HepG2 (cell line): ENCODE measurements at regions not wholly inside any gene's neighbourhood (a gene's known extent, or its start where the extent isn't known, plus 50 kb on each side); places are given as distances from the start of the nearest gene placed in this dataset.

Experiments
- ATAC-seq: fragments of 200-7000 bp; cut with Tn5 transposase; 3 replicates; pipeline ENCODE4 v1.9.1; 2020; ENCODE audit warnings: mild to moderate bottlenecking, moderate library complexity
- BruUV-seq: library from RNA; stranded (reverse); fragments of 400-500 nt; replicated peaks from 2 replicates; lab custom pipeline; 2021; lab: Mats Ljungman, UMichigan
- CTCF ChIA-PET: fragments of 300-600 bp; formaldehyde crosslinking; extraction: SDS; loops from one replicate; lab custom pipeline; 2021; ENCODE audit warnings: low total read pairs, inconsistent platforms, low intra/inter-chr PET ratio; lab: Yijun Ruan, JAX
- POLR2A ChIA-PET: fragments of 350-600 bp; sonication (Branson Sonifier 250); formaldehyde crosslinking; loops from one replicate; lab custom pipeline; 2020; ENCODE audit warnings: antibody characterized with exemption, inconsistent platforms; lab: Yijun Ruan, JAX
- DNase-seq: peaks from one replicate; pipeline ENCODE4 v3.0.0-alpha.2; 2015; ENCODE audit warnings: low spot score
- FAIRE-seq: peaks from 3 replicates; lab custom pipeline; 2011; peaks lifted over from hg19 to GRCh38; lab: Jason Lieb, UNC
- H2AFZ ChIP-seq: one replicate; pipeline ENCODE4 v1.6.1; 2011; ENCODE audit warnings: low read length, inconsistent platforms
- H3K27ac ChIP-seq: fragments of 300-600 bp; 3 replicates; pipeline ENCODE4 v1.8.0; 2011; ENCODE audit warnings: mixed run types, mild to moderate bottlenecking, mixed read lengths, low read length, inconsistent platforms; ENCODE audit not compliant: insufficient read depth; ENCODE audit errors: extremely low read length
- H3K27me3 ChIP-seq, 2 experiments: fragments of 200-600 bp in 1 of 2; 2 replicates in 1 of 2; 3 replicates in 1 of 2; pipeline versions ENCODE4 v1.6.0 to v1.8.0; 2011; ENCODE audit warnings: low read length in 2 of 2, mild to moderate bottlenecking in 2 of 2, moderate library complexity in 2 of 2, inconsistent platforms in 1 of 2; ENCODE audit not compliant: insufficient read depth in 2 of 2, control insufficient read depth in 1 of 2
- H3K36me3 ChIP-seq, 2 experiments: fragments of 200-600 bp in 1 of 2; replicated peaks in 1 of 2; 2 replicates in 1 of 2; 3 replicates in 1 of 2; pipeline versions ENCODE4 v1.5.1 to v1.8.0; 2011; ENCODE audit warnings: low read length in 2 of 2, inconsistent platforms in 1 of 2; ENCODE audit not compliant: insufficient read depth in 2 of 2, control insufficient read depth in 1 of 2
- H3K4me1 ChIP-seq: 2 replicates; pipeline ENCODE4 v1.5.1; 2012; ENCODE audit warnings: low read length, inconsistent platforms; ENCODE audit not compliant: insufficient read depth
- H3K4me2 ChIP-seq: 2 replicates; pipeline ENCODE4 v1.6.0; 2011; ENCODE audit warnings: low read depth, low read length, inconsistent platforms
- H3K4me3 ChIP-seq, 3 experiments: fragments of 200-600 bp in 1 of 3; sonication (generic), shearing (Covaris generic) in 1 of 3; replicated peaks in 1 of 3; 2 replicates each; pipeline ENCODE4 v1.5.1; 2011 to 2016; ENCODE audit warnings: low read length in 3 of 3, inconsistent platforms in 2 of 3, low read depth in 2 of 3, mild to moderate bottlenecking in 2 of 3, control low read depth in 1 of 3, mixed read lengths in 1 of 3; ENCODE audit not compliant: insufficient read depth in 1 of 3
- H3K79me2 ChIP-seq: one replicate; pipeline ENCODE4 v1.6.1; 2011; ENCODE audit warnings: low read length, inconsistent platforms; ENCODE audit not compliant: insufficient read depth
- H3K9ac ChIP-seq: 2 replicates; pipeline ENCODE4 v1.6.0; 2011; ENCODE audit warnings: mild to moderate bottlenecking, low read depth, low read length, inconsistent platforms; ENCODE audit not compliant: insufficient read depth
- H3K9me3 ChIP-seq: 2 replicates; pipeline ENCODE4 v1.5.1; 2012; ENCODE audit warnings: mild to moderate bottlenecking, low read length
- H4K20me1 ChIP-seq: 2 replicates; pipeline ENCODE4 v1.6.0; 2011; ENCODE audit warnings: inconsistent platforms, mild to moderate bottlenecking, low read length, moderate library complexity; ENCODE audit not compliant: insufficient read depth
- AGO2 ChIP-seq: fragments of 200-400 bp; formaldehyde crosslinking; optimal IDR thresholded peaks from 2 replicates; pipeline ENCODE3; 2017; ENCODE audit warnings: mild to moderate bottlenecking, low read depth, low read length, moderate library complexity
- ELF4 ChIP-seq: sonication (generic); formaldehyde crosslinking; IDR thresholded peaks from 2 replicates; pipeline ENCODE4 v1.5.0; 2020; ENCODE audit warnings: missing genetic modification reagents, mild to moderate bottlenecking, moderate library complexity, borderline replicate concordance
- HNRNPLL ChIP-seq: fragments of 200-400 bp; formaldehyde crosslinking; IDR thresholded peaks from 2 replicates; pipeline ENCODE4 v1.6.1; 2017; ENCODE audit warnings: mild to moderate bottlenecking, low read depth, low read length; ENCODE audit not compliant: poor library complexity, severe bottlenecking
- NR3C1 ChIP-seq: sonication (generic); formaldehyde crosslinking; IDR thresholded peaks from 2 replicates; pipeline ENCODE4 v1.4.0; 2020; ENCODE audit warnings: missing genetic modification reagents
- PATZ1 ChIP-seq: sonication (generic); formaldehyde crosslinking; IDR thresholded peaks from 2 replicates; pipeline ENCODE4 v1.4.0; 2020; ENCODE audit warnings: missing genetic modification reagents
- SMC3 ChIP-seq: IDR thresholded peaks from 2 replicates; pipeline ENCODE4 v1.6.1; 2011; ENCODE audit warnings: low read length, improper control_type of control experiment
- ZBTB44 ChIP-seq: sonication (generic); formaldehyde crosslinking; IDR thresholded peaks from 2 replicates; pipeline ENCODE4 v1.4.0; 2020; ENCODE audit warnings: missing genetic modification reagents
- ZBTB46 ChIP-seq: sonication (generic); formaldehyde crosslinking; IDR thresholded peaks from 2 replicates; pipeline ENCODE4 v1.4.0; 2020; ENCODE audit warnings: mild to moderate bottlenecking, missing genetic modification reagents, borderline replicate concordance
- ZFP36L1 ChIP-seq: sonication (generic); formaldehyde crosslinking; IDR thresholded peaks from 2 replicates; pipeline ENCODE4 v1.8.0; 2022; ENCODE audit warnings: mild to moderate bottlenecking, missing genetic modification reagents, moderate library complexity
- ZHX1 ChIP-seq: sonication (generic); formaldehyde crosslinking; IDR thresholded peaks from 2 replicates; pipeline ENCODE4 v1.8.1; 2022; ENCODE audit warnings: low read depth, mild to moderate bottlenecking, missing genetic modification reagents
- ZNF644 ChIP-seq: IDR thresholded peaks from 2 replicates; pipeline ENCODE4 v1.6.1; 2016; ENCODE audit warnings: low read depth
- ZNF678 ChIP-seq: sonication (generic); formaldehyde crosslinking; IDR thresholded peaks from 2 replicates; pipeline ENCODE4 v1.4.0; 2020; ENCODE audit warnings: mild to moderate bottlenecking, missing genetic modification reagents
- ZSCAN22 ChIP-seq: sonication (generic); formaldehyde crosslinking; IDR thresholded peaks from 2 replicates; pipeline ENCODE4 v1.4.0; 2020; ENCODE audit warnings: mild to moderate bottlenecking, missing genetic modification reagents
- WGBS: methylation state at CpG from one replicate; pipeline ENCODE4 v1.1.6; 2017; ENCODE audit warnings: low lambda C conversion rate; 5-methylcytosine and 5-hydroxymethylcytosine counted together
- in situ Hi-C: cut with HindIII; loops from 2 replicates; pipeline ENCODE4 v1.10.0; 2017; ENCODE audit warnings: low pct_unique_long_range_greater_than_20kb; ENCODE audit not compliant: extremely low pct_ligation_motif_present
- intact Hi-C: fragments of 100-400 bp; cut with micrococcal nuclease; formaldehyde crosslinking; loops from one replicate; pipeline ENCODE4 v1.10.0; 2022; ENCODE audit not compliant: unreplicated experiment

GRCh38 chr15:47857014-47857775 is 139.9 kb downstream of the SEMA6D start (continued):
- no peak for TF ChIP-seq ZBTB46 (CRISPR knock-in tag)
- TF ChIP-seq ZSCAN22 (CRISPR knock-in tag), result no peak
- no peak for TF ChIP-seq PATZ1
- TF ChIP-seq, all 625 proteins: peak for 0

GRCh38 chr15:47857776-47858167 is 140.5 kb downstream of the SEMA6D start:
- CTCF ChIA-PET, result no interaction called here
- no peak for DNase-seq
- POLR2A ChIA-PET, result no interaction called here
- TF ChIP-seq ZNF644 (CRISPR knock-in tag), result no peak
- TF ChIP-seq ZBTB44, result no peak
- TF ChIP-seq ELF4 (CRISPR knock-in tag), result no peak
- TF ChIP-seq ZNF678 (CRISPR knock-in tag), result no peak
- TF ChIP-seq ZFP36L1 (CRISPR knock-in tag), result no peak
- no peak for TF ChIP-seq ZHX1 (CRISPR knock-in tag)
- no peak for TF ChIP-seq HNRNPLL
- TF ChIP-seq AGO2, result no peak
- TF ChIP-seq SMC3, result no peak
- no peak for TF ChIP-seq NR3C1

More at GRCh38 chr15:47857776-47858167, 140.5 kb downstream of the SEMA6D start:
- Histone ChIP-seq H3K27ac (no peak overlapping the region), H3K4me2 (no peak overlapping the region), H3K9ac (no peak overlapping the region), H2AFZ (no peak overlapping the region), H3K36me3 (no peaks in the 10 kb centered on the region), H3K4me1 (no peaks in the 10 kb centered on the region), H3K79me2 (no peaks in the 10 kb centered on the region), H3K9me3 (peaks cover 82% of the 10 kb centered on the region), H3K4me3 (no peak overlapping the region), H3K27me3 (no peaks in the 10 kb centered on the region), H4K20me1 (no peaks in the 10 kb centered on the region)
- no TSS peak for BruUV-seq
- in situ Hi-C loops (no loop called here), intact Hi-C loops (no loop called here)
- 0% methylated on average over 3 of the region's 3 CpGs for WGBS
- FAIRE-seq (no peak), ATAC-seq (no peak)
